ENCODE measurements at regions not wholly inside any gene's neighbourhood (a gene's known extent, or its start where the extent isn't known, plus 50 kb on each side); places are given as distances from the start of the nearest gene placed in this dataset.

GRCh38 chr9:118271936-118272335 is 567.7 kb downstream of the TLR4 start:
- no peaks in the 10 kb centered on the region for H3K4me1 ChIP-seq (replicated peaks; ENCODE audit: insufficient read depth)
- H3F3A ChIP-seq (ENCODE audit: insufficient read depth, low read depth) = no peaks in the 10 kb centered on the region
- no peaks in the 10 kb centered on the region; the same call in 1 of the 2 replicates for H3K9me3 ChIP-seq (ENCODE audit: insufficient read depth, low read depth)
- intact Hi-C loops (cut with micrococcal nuclease; ENCODE audit: unreplicated experiment) = no loop called here
- no peaks in the 10 kb centered on the region for H3K9me2 ChIP-seq (ENCODE audit: insufficient read depth)
- H4K20me1 ChIP-seq (ENCODE audit: insufficient read depth) = no peaks in the 10 kb centered on the region
- H3K36me3 ChIP-seq (ENCODE audit: low read depth) = no peaks in the 10 kb centered on the region
- H3K4me3 ChIP-seq = no peak overlapping the region
- no peaks in the 10 kb centered on the region for H3K27me3 ChIP-seq (ENCODE audit: insufficient read depth, low read depth)
- H3K27ac ChIP-seq = no peak overlapping the region
- H3K4me2 ChIP-seq = no peak overlapping the region
- no peak for TF ChIP-seq EZH2 (IDR thresholded peaks at IDR 0.05; ENCODE audit: low read depth)
- TF ChIP-seq CTCF (conservative IDR thresholded peaks at IDR 0.05) = no peak
- no peak overlapping the region for H2AFZ ChIP-seq
- CTCF ChIA-PET = no interaction called here
- POLR2A ChIA-PET (ENCODE audit: unreplicated experiment) = no interaction called here
- no TSS peak for BruUV-seq (replicated peaks)
- H3K79me2 ChIP-seq (ENCODE audit: low read depth) = no peaks in the 10 kb centered on the region
- no peak for DNase-seq

GRCh38 chr9:118273048-118273447 is 568.8 kb downstream of the TLR4 start:
- no TSS peak for BruUV-seq (replicated peaks)
- DNase-seq = no peak
- H3K27me3 ChIP-seq (ENCODE audit: insufficient read depth, low read depth) = no peaks in the 10 kb centered on the region
- H2AFZ ChIP-seq = no peak overlapping the region
- POLR2A ChIA-PET (ENCODE audit: unreplicated experiment) = no interaction called here
- H3K9me2 ChIP-seq (ENCODE audit: insufficient read depth) = no peaks in the 10 kb centered on the region
- H3K79me2 ChIP-seq (ENCODE audit: low read depth) = no peaks in the 10 kb centered on the region
- no peak overlapping the region for H3K4me3 ChIP-seq
- H3K4me1 ChIP-seq (replicated peaks; ENCODE audit: insufficient read depth) = no peaks in the 10 kb centered on the region
- intact Hi-C loops (cut with micrococcal nuclease; ENCODE audit: unreplicated experiment) = no loop called here
- H3K27ac ChIP-seq = no peak overlapping the region
- H3K4me2 ChIP-seq = no peak overlapping the region
- no peaks in the 10 kb centered on the region; the same call in 1 of the 2 replicates for H3K9me3 ChIP-seq (ENCODE audit: insufficient read depth, low read depth)
- TF ChIP-seq CTCF (conservative IDR thresholded peaks at IDR 0.05) (no peak), EZH2 (IDR thresholded peaks at IDR 0.05; ENCODE audit: low read depth) (no peak)
- no peaks in the 10 kb centered on the region for H3K36me3 ChIP-seq (ENCODE audit: low read depth)
- CTCF ChIA-PET = no interaction called here
- H3F3A ChIP-seq (ENCODE audit: insufficient read depth, low read depth) = no peaks in the 10 kb centered on the region
- no peaks in the 10 kb centered on the region for H4K20me1 ChIP-seq (ENCODE audit: insufficient read depth)

- Histone ChIP-seq H3K4me3 (no peak overlapping the region), H3K36me3 (ENCODE audit: low read depth) (no peaks in the 10 kb centered on the region), H3K9me3 (ENCODE audit: insufficient read depth, low read depth) (no peaks in the 10 kb centered on the region), H2AFZ (no peak overlapping the region), H3K4me1 (replicated peaks; ENCODE audit: insufficient read depth) (no peaks in the 10 kb centered on the region), H3K79me2 (ENCODE audit: low read depth) (no peaks in the 10 kb centered on the region), H4K20me1 (ENCODE audit: insufficient read depth) (no peaks in the 10 kb centered on the region), H3K27me3 (ENCODE audit: insufficient read depth, low read depth) (no peaks in the 10 kb centered on the region), H3K27ac (no peak overlapping the region), H3F3A (ENCODE audit: insufficient read depth, low read depth) (no peaks in the 10 kb centered on the region), H3K4me2 (no peak overlapping the region), H3K9me2 (ENCODE audit: insufficient read depth) (no peaks in the 10 kb centered on the region)
- no peak for DNase-seq
- ChIA-PET POLR2A (ENCODE audit: unreplicated experiment) (no interaction called here), CTCF (no interaction called here)
- BruUV-seq (replicated peaks) = no TSS peak
- intact Hi-C loops (cut with micrococcal nuclease; ENCODE audit: unreplicated experiment) = no loop called here
- TF ChIP-seq CTCF (conservative IDR thresholded peaks at IDR 0.05) (no peak), EZH2 (IDR thresholded peaks at IDR 0.05; ENCODE audit: low read depth) (no peak)
Observed at GRCh38 chr9:118276784-118277183, 572.6 kb downstream of the TLR4 start.
